Pancreas (tissue), 10 donors: ENCODE measurements at regions not wholly inside any gene's neighbourhood (a gene's known extent, or its start where the extent isn't known, plus 50 kb on each side); places are given as distances from the start of the nearest gene placed in this dataset.
"Not testable (repeated sequence)": the region's sequence is repeated elsewhere in the genome, so short reads cannot be mapped to it uniquely, and the experiment has no call there.

Experiments
- ATAC-seq, 4 donors: fragments of 200-7000 bp; cut with Tn5 transposase; one replicate each; pipeline versions ENCODE4 v1.8.0 to v1.9.1; 2020; ENCODE audit warnings: mild to moderate bottlenecking in 4 of 4, moderate library complexity in 4 of 4
- DNase-seq, 6 donors: peaks; one replicate each; pipeline ENCODE4 v3.0.0-alpha.2; 2020
- FAIRE-seq: peaks from 2 replicates; lab custom pipeline; 2012; peaks lifted over from hg19 to GRCh38; lab: Jason Lieb, UNC
- H3K27ac ChIP-seq, 4 donors: fragments of 200-600 bp; sonication (generic); 1 replicate in 3 of 4; 2 replicates in 1 of 4; pipeline versions ENCODE4 v1.5.0 to v1.8.0; 2020
- H3K27me3 ChIP-seq, 4 donors: fragments of 200-600 bp; one replicate each; pipeline ENCODE4 v1.8.0; 2021
- H3K36me3 ChIP-seq, 3 donors: fragments of 200-600 bp; sonication (generic) in 1 of 3; one replicate each; pipeline versions ENCODE4 v1.5.0 to v1.8.0; 2020 to 2021
- H3K4me1 ChIP-seq, 3 donors: fragments of 200-600 bp; one replicate each; pipeline ENCODE4 v1.8.0; 2021
- H3K4me3 ChIP-seq, 4 donors: fragments of 200-600 bp; sonication (generic) in 2 of 4; one replicate each; pipeline versions ENCODE4 v1.5.0 to v1.8.0; 2020 to 2021
- H3K9me3 ChIP-seq, 4 donors: fragments of 200-600 bp; one replicate each; pipeline ENCODE4 v1.8.0; 2021
- WGBS, 2 donors: extraction: QIAGEN DNeasy Blood & Tissue Kit; methylation state at CpG; one replicate each; pipeline ENCODE4 v1.1.7; 2013; 5-methylcytosine and 5-hydroxymethylcytosine counted together
- intact Hi-C, 3 donors: fragments of 100-400 bp; cut with DNase I; formaldehyde crosslinking; loops; one replicate each; pipeline versions ENCODE4 v1.11.1 to v1.14.2; 2022
- donor health status: healthy with polysubstance abuse.
- donor health status: DM: no; HTN: no; CAD: no; lungs with moderate emphysema.
- donor health status: DM: no; HTN: no; CAD: no.
- donor health status: control.
- donor health status: control.
- donor health status: Bipolar disorder and iron deficiency.
- donor health status: DM: yes; HTN: yes; CAD: no.
- donor health status: DM: no; HTN: no; CAD: no.
- donor health status: DM: no; HTN: no; CAD: no.
- donor health status: DM: yes; HTN: yes; CAD: no.

- FAIRE-seq = not testable (repeated sequence)
Observed at GRCh38 chr2:91515966-91516365, 2824.5 kb downstream of the RPIA start.

GRCh38 chr2:91516669-91517068 lies 2825.2 kb downstream of the RPIA start:
- H3K4me1 ChIP-seq, H3K27me3 ChIP-seq, H3K36me3 ChIP-seq, H3K4me3 ChIP-seq, intact Hi-C loops, ATAC-seq, H3K27ac ChIP-seq, FAIRE-seq, H3K9me3 ChIP-seq: not testable (repeated sequence)
- 58 to 81% methylated on average over 4 to 6 of the region's 6 CpGs for WGBS, 2 donors
- DNase-seq = peak in 2 of 6 donors; percentile 37 to 71

More at GRCh38 chr2:91515966-91516365, 2824.5 kb downstream of the RPIA start:
- H3K4me1 ChIP-seq, ATAC-seq, H3K36me3 ChIP-seq, intact Hi-C loops, H3K4me3 ChIP-seq, H3K27me3 ChIP-seq, H3K9me3 ChIP-seq, H3K27ac ChIP-seq: not testable (repeated sequence)
- peak in 2 of 6 donors; percentile 19 to 49 for DNase-seq
- 71 to 72% methylated on average over 2 of the region's 3 CpGs for WGBS, 2 donors

- H3K36me3 ChIP-seq, H3K27me3 ChIP-seq, H3K4me1 ChIP-seq, H3K27ac ChIP-seq, FAIRE-seq, intact Hi-C loops, ATAC-seq, H3K9me3 ChIP-seq, H3K4me3 ChIP-seq: not testable (repeated sequence)
- 80 to 100% methylated on average over 1 of the region's 1 CpG for WGBS, 2 donors
- DNase-seq = peak in 2 of 6 donors; percentile 35 to 65
Observed at GRCh38 chr2:91517846-91518245, 2826.4 kb downstream of the RPIA start.

GRCh38 chr2:91518361-91518981 lies 2827.0 kb downstream of the RPIA start:
- H3K36me3 ChIP-seq, ATAC-seq, H3K27me3 ChIP-seq, intact Hi-C loops, FAIRE-seq, H3K4me1 ChIP-seq, H3K4me3 ChIP-seq, H3K9me3 ChIP-seq, H3K27ac ChIP-seq: not testable (repeated sequence)
- WGBS, 2 donors = 77 to 93% methylated on average over 4 to 5 of the region's 5 CpGs
- peak in 2 of 6 donors; percentile 30 to 73 for DNase-seq

GRCh38 chr2:91519359-91519758 lies 2827.9 kb downstream of the RPIA start:
- intact Hi-C loops, H3K4me1 ChIP-seq, H3K27me3 ChIP-seq, H3K27ac ChIP-seq, ATAC-seq, H3K36me3 ChIP-seq, H3K4me3 ChIP-seq, H3K9me3 ChIP-seq, FAIRE-seq: not testable (repeated sequence)
- DNase-seq = peak in 2 of 6 donors; percentile 29 to 49
- 59 to 84% methylated on average over 2 of the region's 3 CpGs for WGBS, 2 donors

- H3K36me3 ChIP-seq, intact Hi-C loops, ATAC-seq, H3K4me3 ChIP-seq, H3K27me3 ChIP-seq, H3K4me1 ChIP-seq, FAIRE-seq, H3K27ac ChIP-seq, H3K9me3 ChIP-seq: not testable (repeated sequence)
- WGBS, 2 donors = 56 to 83% methylated on average over 1 to 2 of the region's 5 CpGs
- DNase-seq = peak in 2 of 6 donors; percentile 16 to 73
Observed at GRCh38 chr2:91519914-91520313, 2828.4 kb downstream of the RPIA start.

GRCh38 chr2:91520523-91520922 lies 2829.1 kb downstream of the RPIA start:
- H3K27ac ChIP-seq, H3K27me3 ChIP-seq, ATAC-seq, H3K36me3 ChIP-seq, FAIRE-seq, intact Hi-C loops, H3K9me3 ChIP-seq, H3K4me3 ChIP-seq, H3K4me1 ChIP-seq: not testable (repeated sequence)
- 61 to 76% methylated on average over 3 of the region's 3 CpGs for WGBS, 2 donors
- peak in 2 of 6 donors; percentile 22 to 58 for DNase-seq

- FAIRE-seq, ATAC-seq, intact Hi-C loops, H3K4me3 ChIP-seq, H3K36me3 ChIP-seq, H3K27ac ChIP-seq, H3K4me1 ChIP-seq, H3K9me3 ChIP-seq, H3K27me3 ChIP-seq: not testable (repeated sequence)
- peak in 1 of 6 donors; percentile 55 for DNase-seq
- 49 to 55% methylated on average over 4 of the region's 7 CpGs for WGBS, 2 donors
Observed at GRCh38 chr2:91520972-91521535, 2829.6 kb downstream of the RPIA start.

- H3K27ac ChIP-seq, FAIRE-seq, intact Hi-C loops, H3K4me1 ChIP-seq, ATAC-seq, H3K4me3 ChIP-seq, H3K27me3 ChIP-seq, H3K9me3 ChIP-seq, H3K36me3 ChIP-seq: not testable (repeated sequence)
- 57 to 62% methylated on average over 2 to 3 of the region's 4 CpGs for whole genome bisulfite sequencing, 2 donors
- peak in 2 of 6 donors; percentile 12 to 32 for DNase-seq
Observed at GRCh38 chr2:91521944-91522343, 2830.5 kb downstream of the RPIA start.

GRCh38 chr2:91522877-91523276 lies 2831.4 kb downstream of the RPIA start:
- H3K27me3 ChIP-seq, H3K4me1 ChIP-seq, H3K36me3 ChIP-seq, H3K9me3 ChIP-seq, H3K4me3 ChIP-seq, ATAC-seq, intact Hi-C loops, FAIRE-seq, H3K27ac ChIP-seq: not testable (repeated sequence)
- DNase-seq = peak in 2 of 6 donors; percentile 29 to 44
- WGBS, 2 donors = 63 to 81% methylated on average over 1 to 5 of the region's 5 CpGs

- WGBS, 2 donors = 60 to 81% methylated on average over 3 of the region's 3 CpGs
- H3K4me1 ChIP-seq, H3K27ac ChIP-seq, ATAC-seq, intact Hi-C loops, H3K4me3 ChIP-seq, H3K36me3 ChIP-seq, H3K27me3 ChIP-seq, H3K9me3 ChIP-seq, FAIRE-seq: not testable (repeated sequence)
- peak in 2 of 6 donors; percentile 18 to 37 for DNase-seq
Observed at GRCh38 chr2:91523751-91524150, 2832.3 kb downstream of the RPIA start.

GRCh38 chr2:91525587-91525986 lies 2834.1 kb downstream of the RPIA start:
- 76% methylated on average over 1 of the region's 2 CpGs; no CpG with 5 or more reads in 1 of the 2 donors for WGBS, 2 donors
- not testable (repeated sequence) for FAIRE-seq

More at GRCh38 chr2:91525587-91525986, 2834.1 kb downstream of the RPIA start:
- H3K36me3 ChIP-seq, H3K27ac ChIP-seq, H3K4me1 ChIP-seq, ATAC-seq, H3K4me3 ChIP-seq, H3K27me3 ChIP-seq, H3K9me3 ChIP-seq, intact Hi-C loops: not testable (repeated sequence)
- DNase-seq = peak in 2 of 6 donors; percentile 36 to 71
